ENCODE measurements at regions not wholly inside any gene's neighbourhood (a gene's known extent, or its start where the extent isn't known, plus 50 kb on each side); places are given as distances from the start of the nearest gene placed in this dataset.

- TF ChIP-seq POLR2A (IDR thresholded peaks at IDR 0.05): no peak
- TF ChIP-seq, protein P1, sequence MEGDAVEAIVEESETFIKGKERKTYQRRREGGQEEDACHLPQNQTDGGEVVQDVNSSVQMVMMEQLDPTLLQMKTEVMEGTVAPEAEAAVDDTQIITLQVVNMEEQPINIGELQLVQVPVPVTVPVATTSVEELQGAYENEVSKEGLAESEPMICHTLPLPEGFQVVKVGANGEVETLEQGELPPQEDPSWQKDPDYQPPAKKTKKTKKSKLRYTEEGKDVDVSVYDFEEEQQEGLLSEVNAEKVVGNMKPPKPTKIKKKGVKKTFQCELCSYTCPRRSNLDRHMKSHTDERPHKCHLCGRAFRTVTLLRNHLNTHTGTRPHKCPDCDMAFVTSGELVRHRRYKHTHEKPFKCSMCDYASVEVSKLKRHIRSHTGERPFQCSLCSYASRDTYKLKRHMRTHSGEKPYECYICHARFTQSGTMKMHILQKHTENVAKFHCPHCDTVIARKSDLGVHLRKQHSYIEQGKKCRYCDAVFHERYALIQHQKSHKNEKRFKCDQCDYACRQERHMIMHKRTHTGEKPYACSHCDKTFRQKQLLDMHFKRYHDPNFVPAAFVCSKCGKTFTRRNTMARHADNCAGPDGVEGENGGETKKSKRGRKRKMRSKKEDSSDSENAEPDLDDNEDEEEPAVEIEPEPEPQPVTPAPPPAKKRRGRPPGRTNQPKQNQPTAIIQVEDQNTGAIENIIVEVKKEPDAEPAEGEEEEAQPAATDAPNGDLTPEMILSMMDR (IDR thresholded peaks at IDR 0.05): no peak
- no peak for TF ChIP-seq POLR2AphosphoS5 (IDR thresholded peaks at IDR 0.05)
Measured at GRCh38 chr9:99606957-99607356, 214.7 kb upstream of the NR4A3 start.

All from upper lobe of left lung (tissue), 4 donors.